Tibial nerve (tissue), 4 donors: ENCODE measurements at regions not wholly inside any gene's neighbourhood (a gene's known extent, or its start where the extent isn't known, plus 50 kb on each side); places are given as distances from the start of the nearest gene placed in this dataset.

ENCODE experiments used
- DNase-seq, 2 donors: peaks; one replicate each; pipeline ENCODE4 v3.0.0-alpha.2; 2019; ENCODE audit warnings: low spot score in 2 of 2
- H3K27ac ChIP-seq, 4 donors: fragments of 200-600 bp; sonication (generic) in 3 of 4; one replicate each; pipeline ENCODE4 v1.5.1; 2017 to 2019; ENCODE audit warnings: mild to moderate bottlenecking in 1 of 4
- H3K27me3 ChIP-seq, 2 donors: fragments of 200-600 bp; sonication (generic) in 1 of 2; one replicate each; pipeline versions ENCODE4 v1.5.1 to v1.6.0; 2017 to 2019
- H3K36me3 ChIP-seq, 3 donors: fragments of 200-600 bp; sonication (generic); one replicate each; pipeline ENCODE4 v1.5.1; 2018 to 2019
- H3K4me1 ChIP-seq, 4 donors: fragments of 200-600 bp; sonication (generic) in 3 of 4; one replicate each; pipeline ENCODE4 v1.5.1; 2017 to 2019
- H3K4me3 ChIP-seq, 4 donors: fragments of 200-600 bp; sonication (generic) in 3 of 4; one replicate each; pipeline ENCODE4 v1.5.1; 2017 to 2019; ENCODE audit warnings: mild to moderate bottlenecking in 1 of 4, moderate library complexity in 1 of 4
- H3K9me3 ChIP-seq, 4 donors: fragments of 200-600 bp; sonication (generic) in 3 of 4; one replicate each; pipeline ENCODE4 v1.5.1; 2017 to 2019
- EP300 ChIP-seq, 2 donors: sonication (generic); formaldehyde crosslinking; IDR thresholded peaks; one replicate each; pipeline ENCODE4 v1.6.1; 2017; ENCODE audit warnings: antibody characterized with exemption in 2 of 2, mild to moderate bottlenecking in 1 of 2
- POLR2A ChIP-seq, 2 donors: fragments of 450-650 bp; IDR thresholded peaks; one replicate each; pipeline ENCODE4 v1.6.1; 2017; ENCODE audit warnings: antibody characterized with exemption in 2 of 2, mild to moderate bottlenecking in 2 of 2, moderate library complexity in 2 of 2
- WGBS, 2 donors: methylation state at CpG; one replicate each; pipeline ENCODE4 v1.1.5; 2018; 5-methylcytosine and 5-hydroxymethylcytosine counted together
- TF ChIP-seq, protein P1 (sequence below), 5 experiments: fragments of 200-600 bp in 3 of 5; fragments of 450-650 bp in 2 of 5; sonication (generic) in 3 of 5; IDR thresholded peaks; one replicate each; pipeline ENCODE4 v1.5.1; 2016 to 2019; ENCODE audit warnings: antibody characterized with exemption in 5 of 5, mild to moderate bottlenecking in 3 of 5, moderate library complexity in 2 of 5

GRCh38 chr15:31275331-31276262 lies 51.0 kb upstream of the KLF13 start:
- H3K4me1 ChIP-seq = peaks cover 0 to 45% (median 14%) of the 10 kb centered on the region in 4 donors
- no peaks in the 10 kb centered on the region for H3K36me3 ChIP-seq
- WGBS, 2 donors = 81 to 85% methylated on average over 15 to 17 of the region's 17 CpGs
- H3K9me3 ChIP-seq = peaks cover 0 to 3% (median 0%) of the 10 kb centered on the region in 4 donors
- DNase-seq = no peak
- no peaks in the 10 kb centered on the region for H3K27me3 ChIP-seq
- H3K27ac ChIP-seq = no peak overlapping the region
- H3K4me3 ChIP-seq = no peak overlapping the region
- TF ChIP-seq, protein P1, sequence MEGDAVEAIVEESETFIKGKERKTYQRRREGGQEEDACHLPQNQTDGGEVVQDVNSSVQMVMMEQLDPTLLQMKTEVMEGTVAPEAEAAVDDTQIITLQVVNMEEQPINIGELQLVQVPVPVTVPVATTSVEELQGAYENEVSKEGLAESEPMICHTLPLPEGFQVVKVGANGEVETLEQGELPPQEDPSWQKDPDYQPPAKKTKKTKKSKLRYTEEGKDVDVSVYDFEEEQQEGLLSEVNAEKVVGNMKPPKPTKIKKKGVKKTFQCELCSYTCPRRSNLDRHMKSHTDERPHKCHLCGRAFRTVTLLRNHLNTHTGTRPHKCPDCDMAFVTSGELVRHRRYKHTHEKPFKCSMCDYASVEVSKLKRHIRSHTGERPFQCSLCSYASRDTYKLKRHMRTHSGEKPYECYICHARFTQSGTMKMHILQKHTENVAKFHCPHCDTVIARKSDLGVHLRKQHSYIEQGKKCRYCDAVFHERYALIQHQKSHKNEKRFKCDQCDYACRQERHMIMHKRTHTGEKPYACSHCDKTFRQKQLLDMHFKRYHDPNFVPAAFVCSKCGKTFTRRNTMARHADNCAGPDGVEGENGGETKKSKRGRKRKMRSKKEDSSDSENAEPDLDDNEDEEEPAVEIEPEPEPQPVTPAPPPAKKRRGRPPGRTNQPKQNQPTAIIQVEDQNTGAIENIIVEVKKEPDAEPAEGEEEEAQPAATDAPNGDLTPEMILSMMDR (IDR thresholded peaks at IDR 0.05) = no peak
- no peak for TF ChIP-seq EP300 (IDR thresholded peaks at IDR 0.05)
- no peak for TF ChIP-seq POLR2A (IDR thresholded peaks at IDR 0.05)

DNA sequence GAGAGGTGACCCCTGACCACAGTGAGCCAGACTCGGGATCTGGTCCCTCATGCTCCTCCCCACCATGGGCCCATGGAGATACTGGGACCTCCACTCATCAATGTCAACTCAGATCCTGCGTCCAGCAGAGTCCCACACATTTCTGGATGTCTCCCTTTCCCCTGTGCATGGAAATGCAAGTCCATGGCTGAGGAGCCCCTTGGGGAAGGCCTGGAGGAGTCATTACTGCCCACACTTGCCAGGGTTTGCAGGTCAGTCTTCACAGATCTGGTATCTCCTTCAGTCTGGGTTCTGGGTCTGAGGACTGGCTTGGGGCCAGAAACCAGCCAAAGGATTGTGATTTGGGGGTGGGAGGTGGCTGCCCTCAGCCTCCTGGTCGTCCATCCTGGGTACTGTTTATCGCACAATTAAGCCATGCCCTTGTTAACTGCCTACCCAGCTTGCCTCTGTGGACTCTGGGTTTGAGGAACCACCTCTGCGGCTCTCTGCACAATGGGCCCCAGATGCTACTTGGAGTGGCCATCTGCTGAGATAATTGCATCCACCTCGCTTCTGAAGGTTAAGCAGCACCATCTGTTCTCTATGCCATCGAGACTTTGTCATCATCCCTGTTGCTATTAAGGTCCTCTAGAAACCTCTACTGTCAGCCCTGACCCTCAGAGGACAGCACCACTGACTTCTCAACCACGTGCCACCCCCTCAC lies 49.9 kb upstream of the KLF13 start:
- no peaks in the 10 kb centered on the region for H3K9me3 ChIP-seq
- H3K27me3 ChIP-seq = no peaks in the 10 kb centered on the region
- 86 to 98% methylated on average over 8 of the region's 8 CpGs for WGBS, 2 donors
- H3K27ac ChIP-seq = no peak overlapping the region
- H3K4me3 ChIP-seq = no peak overlapping the region
- no peaks in the 10 kb centered on the region for H3K36me3 ChIP-seq
- peaks cover 0 to 52% (median 21%) of the 10 kb centered on the region in 4 donors for H3K4me1 ChIP-seq
- DNase-seq = no peak
- no peak for TF ChIP-seq POLR2A (IDR thresholded peaks at IDR 0.05)
